Keratinocyte (primary cell): ENCODE measurements at regions not wholly inside any gene's neighbourhood (a gene's known extent, or its start where the extent isn't known, plus 50 kb on each side); places are given as distances from the start of the nearest gene placed in this dataset.

Experiments
- DNase-seq: peaks from one replicate; pipeline ENCODE4 v3.0.0-alpha.2; 2011; ENCODE audit warnings: low read depth, missing footprints, low spot score
- FAIRE-seq: peaks from 2 replicates; lab custom pipeline; 2011; peaks lifted over from hg19 to GRCh38; lab: Jason Lieb, UNC
- H2AFZ ChIP-seq: 2 replicates; pipeline ENCODE4 v1.6.0; 2012; ENCODE audit warnings: low read length, control low read depth, inconsistent platforms; ENCODE audit not compliant: control insufficient read depth
- H3K27ac ChIP-seq: 2 replicates; pipeline ENCODE4 v1.5.1; 2011; ENCODE audit warnings: low read length; ENCODE audit not compliant: control insufficient read depth, insufficient read depth
- H3K27me3 ChIP-seq: 3 replicates; pipeline ENCODE4 v1.6.0; 2011; ENCODE audit warnings: low read length; ENCODE audit not compliant: control insufficient read depth, insufficient read depth; ENCODE audit errors: extremely low read depth
- H3K36me3 ChIP-seq, 2 experiments: 2 replicates in 1 of 2; 3 replicates in 1 of 2; pipeline ENCODE4 v1.5.1; 2011; ENCODE audit warnings: low read length in 2 of 2, mild to moderate bottlenecking in 1 of 2; ENCODE audit not compliant: control insufficient read depth in 2 of 2, insufficient read depth in 2 of 2; ENCODE audit errors: extremely low read depth in 1 of 2
- H3K4me1 ChIP-seq: 3 replicates; pipeline ENCODE4 v1.5.1; 2011; ENCODE audit warnings: low read length; ENCODE audit not compliant: control insufficient read depth, insufficient read depth; ENCODE audit errors: extremely low read depth
- H3K4me2 ChIP-seq: 3 replicates; pipeline ENCODE4 v1.6.0; 2011; ENCODE audit warnings: low read depth, low read length; ENCODE audit not compliant: control insufficient read depth, insufficient read depth; ENCODE audit errors: extremely low read depth
- H3K4me3 ChIP-seq, 3 experiments: fragments of 200-600 bp in 1 of 3; sonication (generic) in 1 of 3; 2 replicates in 2 of 3; 3 replicates in 1 of 3; pipeline ENCODE4 v1.5.1; 2011 to 2016; ENCODE audit warnings: low read length in 3 of 3, mild to moderate bottlenecking in 3 of 3, control low read depth in 2 of 3, inconsistent platforms in 1 of 3, low read depth in 1 of 3, mixed read lengths in 1 of 3, mixed run types in 1 of 3, moderate library complexity in 1 of 3; ENCODE audit not compliant: control insufficient read depth in 2 of 3, insufficient read depth in 2 of 3; ENCODE audit errors: extremely low read depth in 1 of 3
- H3K79me2 ChIP-seq: 2 replicates; pipeline ENCODE4 v1.6.0; 2012; ENCODE audit warnings: low read length; ENCODE audit not compliant: control insufficient read depth, insufficient read depth
- H3K9ac ChIP-seq: 3 replicates; pipeline ENCODE4 v1.6.0; 2011; ENCODE audit warnings: low read length; ENCODE audit not compliant: control insufficient read depth, insufficient read depth; ENCODE audit errors: extremely low read depth
- H3K9me1 ChIP-seq: 3 replicates; pipeline ENCODE4 v1.6.0; 2011; ENCODE audit warnings: low read length; ENCODE audit not compliant: control insufficient read depth, insufficient read depth; ENCODE audit errors: extremely low read depth
- H3K9me3 ChIP-seq: 2 replicates; pipeline ENCODE4 v1.5.1; 2012; ENCODE audit warnings: low read depth, low read length; ENCODE audit not compliant: control insufficient read depth
- H4K20me1 ChIP-seq: 3 replicates; pipeline ENCODE4 v1.6.0; 2011; ENCODE audit warnings: low read length; ENCODE audit not compliant: control insufficient read depth, insufficient read depth; ENCODE audit errors: extremely low read depth
- CTCF ChIP-seq, 3 experiments: IDR thresholded peaks in 1 of 3; conservative IDR thresholded peaks in 1 of 3; optimal IDR thresholded peaks in 1 of 3; 2 replicates in 2 of 3; 3 replicates in 1 of 3; pipeline versions ENCODE3 to v1.5.1; 2011; ENCODE audit warnings: low read length in 3 of 3, mild to moderate bottlenecking in 3 of 3, moderate library complexity in 2 of 3, control low read depth in 1 of 3, inconsistent platforms in 1 of 3; ENCODE audit not compliant: insufficient read depth in 2 of 3; ENCODE audit errors: extremely low read depth in 1 of 3
- EZH2 ChIP-seq: IDR thresholded peaks from one replicate; pipeline ENCODE4 v1.6.1; 2012; ENCODE audit warnings: inconsistent platforms, mild to moderate bottlenecking, low read length, moderate library complexity
- dilution Hi-C: fragments of 300-500 bp; cut with MboI; formaldehyde crosslinking; loops from one replicate; pipeline ENCODE4 v1.7.0; 2020; ENCODE audit warnings: low sequenced_read_pairs; ENCODE audit not compliant: extremely low pct_ligation_motif_present

DNA sequence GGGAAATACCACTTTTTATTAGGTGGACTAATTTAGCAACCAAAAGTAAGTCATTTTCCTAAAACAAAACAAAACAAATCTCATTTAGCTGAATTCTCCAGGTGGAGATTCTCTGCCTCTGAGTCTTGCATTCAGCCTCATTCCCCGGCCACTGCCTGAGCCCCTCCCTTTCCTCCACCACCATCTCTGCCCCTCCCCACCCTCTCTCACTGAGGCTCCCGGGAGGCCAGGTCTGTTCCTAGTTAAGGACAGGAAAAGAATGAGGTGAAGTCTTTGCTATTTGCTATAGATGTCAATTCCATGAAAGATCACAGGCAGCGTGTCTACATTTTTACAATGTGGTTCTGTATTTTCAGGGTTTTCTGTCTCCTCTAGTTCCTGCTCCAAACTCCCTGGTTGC lies 83.0 kb upstream of the SOX11 start:
- Histone ChIP-seq H4K20me1 (no peaks in the 10 kb centered on the region), H3K27ac (no peak overlapping the region), H3K4me1 (no peaks in the 10 kb centered on the region), H3K9me3 (peaks cover 4% of the 10 kb centered on the region), H3K4me2 (no peak overlapping the region), H3K9me1 (no peaks in the 10 kb centered on the region), H3K36me3 (no peaks in the 10 kb centered on the region), H2AFZ (no peak overlapping the region), H3K27me3 (no peaks in the 10 kb centered on the region), H3K79me2 (no peaks in the 10 kb centered on the region), H3K9ac (no peak overlapping the region), H3K4me3 (no peak overlapping the region)
- no peak for DNase-seq
- dilution Hi-C loops, result no loop called here
- no peak for FAIRE-seq
- TF ChIP-seq EZH2 (no peak), CTCF (optimal IDR thresholded peaks at IDR 0.05 in 1 of 3, IDR thresholded peaks at IDR 0.05 in 1 of 3, conservative IDR thresholded peaks at IDR 0.05 in 1 of 3; ENCODE audit: extremely low read depth in 1 of 3, insufficient read depth in 2 of 3, low read length in 3 of 3) (no peak)

- Histone ChIP-seq H4K20me1 (no peaks in the 10 kb centered on the region), H3K36me3 (no peaks in the 10 kb centered on the region), H2AFZ (no peak overlapping the region), H3K4me2 (no peak overlapping the region), H3K9me3 (peaks cover 7% of the 10 kb centered on the region), H3K9ac (no peak overlapping the region), H3K79me2 (no peaks in the 10 kb centered on the region), H3K27me3 (no peaks in the 10 kb centered on the region), H3K4me3 (no peak overlapping the region), H3K27ac (no peak overlapping the region), H3K4me1 (no peaks in the 10 kb centered on the region), H3K9me1 (no peaks in the 10 kb centered on the region)
- dilution Hi-C loops, result no loop called here
- DNase-seq (no peak), FAIRE-seq (no peak)
- TF ChIP-seq CTCF (optimal IDR thresholded peaks at IDR 0.05 in 1 of 3, IDR thresholded peaks at IDR 0.05 in 1 of 3, conservative IDR thresholded peaks at IDR 0.05 in 1 of 3; ENCODE audit: extremely low read depth in 1 of 3, insufficient read depth in 2 of 3, low read length in 3 of 3) (no peak), EZH2 (no peak)
Observed at GRCh38 chr2:5612666-5613065, 79.5 kb upstream of the SOX11 start.
